Activated T-cell treated with anti-CD3 and anti-CD28 coated beads for 1 hour (primary cell): ENCODE measurements at regions not wholly inside any gene's neighbourhood (a gene's known extent, or its start where the extent isn't known, plus 50 kb on each side); places are given as distances from the start of the nearest gene placed in this dataset.

Source experiments
- DNase-seq: peaks from one replicate; pipeline ENCODE4 v3.0.0-alpha.2; 2020; ENCODE audit warnings: low read depth

DNA sequence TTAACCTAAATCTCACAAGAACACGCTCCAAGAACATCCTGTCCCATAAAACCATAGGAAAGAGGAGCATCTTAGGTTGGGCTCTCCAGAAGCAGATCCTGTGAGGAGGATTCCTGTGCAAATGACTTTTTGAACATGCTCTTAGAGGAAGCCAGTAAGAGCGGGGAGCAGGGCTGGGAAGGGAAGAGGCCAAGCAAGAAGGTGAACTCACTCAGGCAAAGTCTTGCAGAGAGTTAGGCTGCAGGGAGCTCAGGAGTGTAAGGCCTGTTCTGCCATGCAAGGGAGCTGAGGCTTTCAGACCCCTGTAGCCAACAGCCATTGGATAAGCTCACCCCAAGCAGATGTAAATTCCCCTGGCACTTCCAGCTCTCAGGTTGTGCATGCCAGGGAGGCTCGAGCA is 63.6 kb upstream of the LY86 start:
- no peak for DNase-seq

- no peak for DNase-seq
These were observed 62.6 kb upstream of the LY86 start for GRCh38 chr6:6525933-6526332.

DNA sequence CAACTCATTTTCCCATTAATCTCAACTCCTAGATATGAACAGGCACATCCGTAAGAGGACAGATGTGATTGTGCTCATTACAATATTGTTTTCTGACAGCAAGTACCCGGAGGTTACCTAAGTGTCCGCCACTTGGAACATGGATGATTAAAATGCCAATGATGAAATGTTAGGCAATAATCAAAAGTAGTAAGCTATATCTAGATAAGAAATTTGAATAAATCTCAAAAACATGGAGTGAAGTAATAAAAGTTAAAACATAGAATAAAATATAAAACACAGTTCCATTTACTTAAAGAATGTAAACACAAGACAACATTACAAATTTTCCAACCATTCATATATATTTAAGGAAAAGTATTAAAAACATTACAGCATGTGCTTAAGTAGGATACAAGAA is 59.2 kb upstream of the LY86 start:
- no peak for DNase-seq

GRCh38 chr6:6533176-6533575 is 55.3 kb upstream of the LY86 start:
- DNase-seq, result no peak

DNA sequence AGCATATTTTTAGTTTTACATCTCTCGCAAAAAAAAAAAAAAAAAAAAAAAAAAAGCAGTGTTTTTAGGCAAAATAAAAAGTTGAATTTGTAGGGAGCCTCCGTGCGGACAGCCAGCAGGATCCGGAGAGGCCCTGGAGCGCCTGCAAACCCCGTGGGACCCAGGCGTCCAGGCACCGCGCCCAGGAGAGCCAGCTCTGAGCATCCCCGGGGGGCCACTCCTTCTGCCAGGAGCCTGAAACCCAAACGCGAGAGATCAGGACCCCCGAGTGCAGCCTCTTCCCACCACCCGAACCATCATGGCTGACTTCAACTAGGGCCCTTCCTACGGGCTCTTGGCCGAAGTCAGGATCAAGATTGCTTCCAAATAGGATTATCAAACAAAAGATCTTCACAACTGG is 54.1 kb upstream of the LY86 start:
- no peak for DNase-seq

- DNase-seq, result no peak
These were observed 50.8 kb upstream of the LY86 start for GRCh38 chr6:6537488-6538260.

DNA sequence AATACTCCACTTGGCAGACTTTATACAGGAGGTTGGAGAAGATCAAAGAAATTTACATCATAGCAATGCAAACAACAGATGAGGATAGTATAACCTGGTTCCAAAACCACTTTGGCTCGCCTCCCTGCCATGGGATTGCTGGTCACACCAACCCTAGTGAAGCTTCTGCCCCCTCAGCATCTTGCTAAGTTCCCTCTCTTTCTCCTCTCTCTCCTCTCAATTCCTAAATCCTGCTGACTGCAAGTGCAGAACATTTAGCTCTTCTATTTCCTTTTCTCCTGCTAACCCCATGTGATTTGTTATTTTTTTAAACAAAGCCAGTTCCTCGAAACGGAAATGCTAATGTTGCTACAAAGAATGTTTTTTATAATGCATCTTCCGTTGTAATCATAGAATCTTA is 50.3 kb upstream of the LY86 start:
- DNase-seq, result no peak
